Breast epithelium (tissue), 3 donors: ENCODE measurements at regions not wholly inside any gene's neighbourhood (a gene's known extent, or its start where the extent isn't known, plus 50 kb on each side); places are given as distances from the start of the nearest gene placed in this dataset.

ENCODE experiments used
- POLR2AphosphoS5 ChIP-seq, 3 donors: sonication (generic); formaldehyde crosslinking; IDR thresholded peaks; one replicate each; pipeline ENCODE4 v1.6.1; 2017; ENCODE audit warnings: antibody characterized with exemption in 3 of 3
- TF ChIP-seq, protein P1 (sequence below), 3 donors: fragments of 450-650 bp; IDR thresholded peaks; one replicate each; pipeline ENCODE4 v1.5.1; 2016 to 2017; ENCODE audit warnings: antibody characterized with exemption in 3 of 3, mild to moderate bottlenecking in 3 of 3, moderate library complexity in 3 of 3

DNA sequence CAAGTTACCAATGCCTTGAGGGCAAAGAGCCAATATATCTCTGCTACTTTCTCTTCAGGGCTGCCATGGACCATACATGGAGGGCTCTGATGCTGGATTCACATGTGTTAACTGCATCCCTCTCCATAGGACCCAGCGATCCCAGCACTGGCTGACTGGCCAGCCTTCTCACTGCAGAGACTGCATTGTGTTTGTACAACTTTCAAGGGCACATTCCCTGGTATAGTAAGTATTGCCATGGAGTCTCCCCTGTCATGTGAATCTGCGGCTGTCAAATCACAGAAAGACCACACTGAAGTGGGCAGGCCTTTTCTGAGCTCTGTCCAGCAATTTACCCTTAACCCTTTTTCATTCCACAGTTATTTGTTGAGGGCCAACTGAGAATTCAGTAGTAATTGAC lies 449.8 kb downstream of the OMA1 start:
- TF ChIP-seq, protein P1, sequence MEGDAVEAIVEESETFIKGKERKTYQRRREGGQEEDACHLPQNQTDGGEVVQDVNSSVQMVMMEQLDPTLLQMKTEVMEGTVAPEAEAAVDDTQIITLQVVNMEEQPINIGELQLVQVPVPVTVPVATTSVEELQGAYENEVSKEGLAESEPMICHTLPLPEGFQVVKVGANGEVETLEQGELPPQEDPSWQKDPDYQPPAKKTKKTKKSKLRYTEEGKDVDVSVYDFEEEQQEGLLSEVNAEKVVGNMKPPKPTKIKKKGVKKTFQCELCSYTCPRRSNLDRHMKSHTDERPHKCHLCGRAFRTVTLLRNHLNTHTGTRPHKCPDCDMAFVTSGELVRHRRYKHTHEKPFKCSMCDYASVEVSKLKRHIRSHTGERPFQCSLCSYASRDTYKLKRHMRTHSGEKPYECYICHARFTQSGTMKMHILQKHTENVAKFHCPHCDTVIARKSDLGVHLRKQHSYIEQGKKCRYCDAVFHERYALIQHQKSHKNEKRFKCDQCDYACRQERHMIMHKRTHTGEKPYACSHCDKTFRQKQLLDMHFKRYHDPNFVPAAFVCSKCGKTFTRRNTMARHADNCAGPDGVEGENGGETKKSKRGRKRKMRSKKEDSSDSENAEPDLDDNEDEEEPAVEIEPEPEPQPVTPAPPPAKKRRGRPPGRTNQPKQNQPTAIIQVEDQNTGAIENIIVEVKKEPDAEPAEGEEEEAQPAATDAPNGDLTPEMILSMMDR (IDR thresholded peaks at IDR 0.05), result no peak
- no peak for TF ChIP-seq POLR2AphosphoS5 (IDR thresholded peaks at IDR 0.05)
